ENCODE measurements at regions not wholly inside any gene's neighbourhood (a gene's known extent, or its start where the extent isn't known, plus 50 kb on each side); places are given as distances from the start of the nearest gene placed in this dataset.

GRCh38 chr4:3658530-3658913 is 107.7 kb upstream of the ADRA2C start:
- no peak overlapping the region for H3K4me3 Mint-ChIP-seq (ENCODE audit: unreplicated experiment)
- peaks cover 6% of the 10 kb centered on the region for H3K4me1 Mint-ChIP-seq (ENCODE audit: unreplicated experiment)
- peaks cover 3% of the 10 kb centered on the region for H3K9me3 Mint-ChIP-seq (ENCODE audit: unreplicated experiment)
- peaks cover 3% of the 10 kb centered on the region for H3K36me3 Mint-ChIP-seq (ENCODE audit: low read depth, unreplicated experiment)
- H3K27me3 Mint-ChIP-seq (ENCODE audit: unreplicated experiment), result peaks cover 8% of the 10 kb centered on the region
- H3K27ac Mint-ChIP-seq (ENCODE audit: unreplicated experiment), result no peak overlapping the region
- TF ChIP-seq CTCF (IDR thresholded peaks at IDR 0.05; ENCODE audit: unreplicated experiment), result no peak
- no peak for DNase-seq (ENCODE audit: low spot score)

- Mint-ChIP-seq H3K27me3 (ENCODE audit: unreplicated experiment) (peaks cover 8% of the 10 kb centered on the region), H3K4me3 (ENCODE audit: unreplicated experiment) (no peak overlapping the region), H3K4me1 (ENCODE audit: unreplicated experiment) (peaks cover 6% of the 10 kb centered on the region), H3K9me3 (ENCODE audit: unreplicated experiment) (peaks cover 3% of the 10 kb centered on the region), H3K36me3 (ENCODE audit: low read depth, unreplicated experiment) (peaks cover 3% of the 10 kb centered on the region), H3K27ac (ENCODE audit: unreplicated experiment) (no peak overlapping the region)
- DNase-seq (ENCODE audit: low spot score), result no peak
- no peak for TF ChIP-seq CTCF (IDR thresholded peaks at IDR 0.05; ENCODE audit: unreplicated experiment)
Observed at GRCh38 chr4:3657902-3658529, 108.2 kb upstream of the ADRA2C start.

- Mint-ChIP-seq H3K9me3 (ENCODE audit: unreplicated experiment) (peaks cover 3% of the 10 kb centered on the region), H3K36me3 (ENCODE audit: low read depth, unreplicated experiment) (peaks cover 3% of the 10 kb centered on the region), H3K27ac (ENCODE audit: unreplicated experiment) (no peak overlapping the region), H3K4me3 (ENCODE audit: unreplicated experiment) (no peak overlapping the region), H3K4me1 (ENCODE audit: unreplicated experiment) (peaks cover 6% of the 10 kb centered on the region), H3K27me3 (ENCODE audit: unreplicated experiment) (peaks cover 12% of the 10 kb centered on the region)
- TF ChIP-seq CTCF (IDR thresholded peaks at IDR 0.05; ENCODE audit: unreplicated experiment), result no peak
- DNase-seq (ENCODE audit: low spot score), result no peak
Observed at GRCh38 chr4:3656416-3657356, 109.5 kb upstream of the ADRA2C start.

GRCh38 chr4:3655963-3656362 is 110.2 kb upstream of the ADRA2C start:
- H3K4me1 Mint-ChIP-seq (ENCODE audit: unreplicated experiment), result peaks cover 6% of the 10 kb centered on the region
- no peak for DNase-seq (ENCODE audit: low spot score)
- H3K4me3 Mint-ChIP-seq (ENCODE audit: unreplicated experiment), result no peak overlapping the region
- peaks cover 3% of the 10 kb centered on the region for H3K9me3 Mint-ChIP-seq (ENCODE audit: unreplicated experiment)
- H3K27ac Mint-ChIP-seq (ENCODE audit: unreplicated experiment), result no peak overlapping the region
- peaks cover 3% of the 10 kb centered on the region for H3K36me3 Mint-ChIP-seq (ENCODE audit: low read depth, unreplicated experiment)
- TF ChIP-seq CTCF (IDR thresholded peaks at IDR 0.05; ENCODE audit: unreplicated experiment), result no peak
- peaks cover 12% of the 10 kb centered on the region for H3K27me3 Mint-ChIP-seq (ENCODE audit: unreplicated experiment)

GRCh38 chr4:3655485-3655884 is 110.7 kb upstream of the ADRA2C start:
- Mint-ChIP-seq H3K27me3 (ENCODE audit: unreplicated experiment) (peaks cover 12% of the 10 kb centered on the region), H3K9me3 (ENCODE audit: unreplicated experiment) (peaks cover 3% of the 10 kb centered on the region), H3K27ac (ENCODE audit: unreplicated experiment) (no peak overlapping the region), H3K4me1 (ENCODE audit: unreplicated experiment) (peaks cover 4% of the 10 kb centered on the region), H3K4me3 (ENCODE audit: unreplicated experiment) (no peak overlapping the region), H3K36me3 (ENCODE audit: low read depth, unreplicated experiment) (peaks cover 3% of the 10 kb centered on the region)
- DNase-seq (ENCODE audit: low spot score), result no peak
- no peak for TF ChIP-seq CTCF (IDR thresholded peaks at IDR 0.05; ENCODE audit: unreplicated experiment)

All from endothelial cell (in vitro differentiated cells).